Suppressor macrophage (primary cell): ENCODE measurements at regions not wholly inside any gene's neighbourhood (a gene's known extent, or its start where the extent isn't known, plus 50 kb on each side); places are given as distances from the start of the nearest gene placed in this dataset.
"Not testable (repeated sequence)": the region's sequence is repeated elsewhere in the genome, so short reads cannot be mapped to it uniquely, and the experiment has no call there.

Source experiments
- DNase-seq, 4 experiments: peaks; one replicate each; pipeline ENCODE4 v3.0.0-alpha.2; 2020 to 2022

DNA sequence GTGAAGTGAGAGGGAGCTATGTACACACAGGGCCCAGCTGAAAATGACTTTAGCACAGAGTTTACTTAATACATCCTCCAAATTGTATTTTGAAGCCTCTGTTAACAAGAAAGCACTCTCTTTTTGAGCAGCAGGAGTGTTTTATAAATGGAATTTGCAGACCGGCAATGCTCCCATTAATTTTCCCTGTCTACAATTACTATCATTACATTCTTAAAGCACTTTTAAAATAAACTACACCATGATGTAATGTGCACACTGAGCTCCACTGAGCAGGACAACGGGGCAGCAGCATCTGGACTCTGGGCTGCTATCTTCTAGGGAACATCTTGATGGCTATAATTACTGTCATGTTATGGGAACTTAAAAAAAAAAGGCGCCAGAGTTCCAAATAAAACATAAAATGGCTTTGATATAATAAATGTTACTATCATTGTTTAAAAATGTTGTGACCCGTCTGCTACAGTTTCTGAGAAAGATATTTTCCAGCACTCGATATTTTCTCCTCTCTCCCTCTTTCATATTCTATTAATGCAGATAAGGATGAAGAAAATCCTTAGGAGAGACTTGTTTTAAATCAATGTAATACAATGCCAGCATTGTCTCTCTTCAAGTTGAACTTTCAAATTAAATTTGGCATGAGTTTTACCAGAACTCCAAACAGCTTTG, 150.9 kb downstream of the HLX start:
- no peak for DNase-seq

DNA sequence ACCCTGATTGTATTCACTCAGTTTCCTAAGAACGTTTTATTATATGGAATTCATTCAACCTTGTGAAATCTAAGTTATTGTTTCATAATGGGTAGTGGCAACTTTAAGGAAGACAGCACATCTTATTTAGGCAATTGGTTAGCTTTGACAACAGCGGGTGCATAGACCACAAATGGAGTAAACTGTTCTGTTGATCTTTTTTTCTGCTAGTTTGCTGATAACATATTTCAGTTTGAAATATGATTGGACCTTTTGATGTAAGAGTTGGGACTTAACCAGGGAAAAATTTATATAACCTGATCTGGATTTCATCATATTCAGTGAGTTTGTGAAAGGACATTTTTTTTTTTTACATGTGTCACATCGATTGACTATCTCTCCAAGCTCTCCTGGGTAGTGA, 151.7 kb downstream of the HLX start:
- no peak for DNase-seq

DNA sequence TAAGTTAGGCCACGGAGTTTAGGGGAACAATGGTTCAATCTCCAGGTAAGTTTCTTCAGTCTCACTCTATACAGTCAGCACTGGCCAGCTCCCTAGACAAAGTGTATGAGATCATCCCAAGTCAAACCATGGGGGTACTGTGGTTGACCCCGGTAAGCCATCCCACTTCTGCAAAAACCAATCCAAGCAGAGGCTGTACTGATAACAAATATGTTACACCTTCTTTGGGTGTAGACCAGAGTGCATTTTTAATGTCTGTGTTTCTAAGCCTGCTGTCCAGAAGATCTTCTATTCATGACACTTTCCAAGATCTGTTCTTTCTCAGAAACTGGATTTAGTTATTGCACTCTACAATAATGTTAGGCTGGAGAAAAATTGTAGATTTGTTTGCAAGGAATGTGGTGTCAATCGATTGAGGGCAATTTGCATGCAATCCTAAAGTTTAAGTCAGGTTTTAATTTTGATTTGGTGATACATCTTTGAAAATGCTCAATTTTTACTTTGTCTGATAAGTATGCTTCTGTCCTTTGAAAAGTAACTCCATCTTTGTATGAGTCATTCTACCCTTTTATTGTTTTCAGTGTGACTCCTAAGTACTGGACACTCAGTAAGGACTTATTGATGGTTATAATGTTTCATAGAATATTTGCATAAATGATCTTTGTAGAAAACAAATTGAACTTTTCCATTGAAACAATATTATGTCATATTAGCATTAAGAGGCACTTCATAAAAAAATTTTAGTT, 152.4 kb downstream of the HLX start:
- DNase-seq: no peak

DNA sequence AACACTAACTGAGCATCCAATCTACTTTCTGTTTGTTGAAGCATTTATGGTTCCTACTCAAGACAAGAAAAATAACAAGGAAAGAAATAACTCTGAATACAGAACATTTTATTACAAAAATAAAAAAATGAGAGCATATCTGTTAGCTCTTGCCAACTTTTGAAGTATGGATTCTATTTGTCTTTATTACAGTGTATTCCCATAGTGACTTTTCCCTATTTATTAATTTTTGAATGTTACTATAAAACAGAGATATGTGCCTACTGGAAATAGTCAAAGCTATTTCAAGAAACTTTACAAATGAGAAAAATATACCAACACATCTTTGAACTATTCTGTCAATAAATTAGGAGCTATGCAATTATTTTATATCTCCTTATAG, 153.0 kb downstream of the HLX start:
- no peak for DNase-seq

DNA sequence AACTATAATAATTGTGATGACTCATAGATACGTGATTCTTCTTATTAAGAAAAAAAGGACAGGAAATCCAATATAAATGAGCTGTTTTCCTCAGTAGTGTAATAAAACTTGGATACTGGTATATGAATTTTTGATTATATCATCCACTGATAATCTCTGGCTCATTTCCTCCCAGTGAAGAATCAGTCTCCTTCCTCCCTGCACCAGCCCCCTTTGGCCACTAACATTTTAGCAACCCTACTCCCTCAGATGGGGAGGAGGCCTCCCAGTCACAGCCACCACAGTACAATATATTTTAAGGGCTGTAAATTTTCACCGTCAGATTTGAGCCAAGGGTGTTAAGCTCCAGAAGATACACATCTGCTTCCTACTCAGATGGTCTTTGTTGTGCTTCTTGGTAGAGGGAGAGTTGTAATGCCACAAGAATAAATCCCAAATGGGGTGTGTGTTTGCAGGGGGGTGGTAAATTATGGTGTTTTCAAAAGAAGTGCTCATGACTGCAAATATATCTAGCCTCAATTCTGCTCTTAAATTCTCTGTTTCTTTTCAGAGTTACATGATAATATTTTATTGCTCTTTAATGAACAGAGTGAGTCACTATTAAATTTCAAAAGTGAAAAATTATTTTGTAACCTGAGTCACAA, 153.5 kb downstream of the HLX start:
- no peak for DNase-seq

DNA sequence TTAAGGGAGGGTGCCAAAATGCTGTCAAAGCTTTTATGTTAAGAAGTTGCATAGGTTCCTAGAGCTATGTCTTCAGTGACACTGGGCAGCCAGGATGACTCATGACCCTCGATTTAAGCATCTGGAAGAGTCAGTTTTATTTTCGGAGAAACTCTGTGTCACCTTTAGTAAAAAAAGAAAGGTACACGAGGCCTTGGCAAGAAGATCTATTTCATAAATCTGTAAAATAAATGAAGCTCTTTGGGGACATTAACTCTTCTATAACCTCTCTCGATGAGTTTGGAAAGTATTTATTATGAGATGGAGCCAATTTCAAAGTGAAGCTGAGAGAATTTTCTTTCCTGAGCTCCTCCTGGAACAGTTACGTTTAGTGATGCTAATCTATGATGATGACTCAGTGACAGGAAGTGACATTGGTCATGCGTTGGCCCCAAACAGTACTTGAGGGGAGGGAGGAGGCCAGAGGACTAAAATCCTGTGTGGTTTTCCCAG, 156.5 kb downstream of the HLX start:
- peak in 3 of 4 experiments; percentile 20 to 32 (median 31) for DNase-seq

DNA sequence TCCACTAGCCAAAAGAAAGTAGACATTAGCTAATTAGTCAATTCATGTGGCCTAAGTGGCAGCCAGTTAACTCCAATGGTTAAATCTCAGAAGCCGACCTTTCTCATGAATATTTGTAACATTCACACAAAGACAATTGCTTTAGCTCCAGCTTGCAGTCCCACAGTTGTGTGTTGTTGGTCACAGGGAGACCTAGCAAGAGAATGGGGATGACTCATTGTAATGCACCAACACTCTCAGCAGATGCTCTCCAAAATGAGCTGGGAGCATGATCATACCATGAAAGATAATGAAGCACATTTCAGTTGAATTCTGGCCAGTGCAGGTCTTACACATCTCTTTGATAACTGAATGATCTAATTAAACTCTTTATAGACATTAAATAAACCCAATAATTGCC, 160.4 kb downstream of the HLX start:
- DNase-seq: peak in 2 of 4 experiments; percentile 14 to 47

DNA sequence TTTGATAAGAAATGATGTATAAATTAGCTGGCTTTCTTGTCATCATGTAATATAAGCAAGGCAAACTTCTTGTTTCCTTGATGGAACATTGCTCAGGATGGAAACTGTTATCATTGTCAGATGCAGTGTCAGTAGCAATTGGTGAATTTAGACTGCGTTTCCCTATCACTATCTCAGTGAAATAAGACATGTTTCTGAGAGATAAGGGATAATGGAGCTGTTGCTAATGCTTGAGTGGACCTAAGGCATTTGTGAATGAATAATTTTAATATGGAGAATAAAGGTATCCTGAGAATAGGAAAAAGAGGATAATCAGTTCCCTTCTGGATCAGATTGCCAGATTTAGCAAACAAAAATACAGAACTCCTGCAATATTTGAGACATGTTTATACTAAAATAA, 160.9 kb downstream of the HLX start:
- no peak for DNase-seq

DNA sequence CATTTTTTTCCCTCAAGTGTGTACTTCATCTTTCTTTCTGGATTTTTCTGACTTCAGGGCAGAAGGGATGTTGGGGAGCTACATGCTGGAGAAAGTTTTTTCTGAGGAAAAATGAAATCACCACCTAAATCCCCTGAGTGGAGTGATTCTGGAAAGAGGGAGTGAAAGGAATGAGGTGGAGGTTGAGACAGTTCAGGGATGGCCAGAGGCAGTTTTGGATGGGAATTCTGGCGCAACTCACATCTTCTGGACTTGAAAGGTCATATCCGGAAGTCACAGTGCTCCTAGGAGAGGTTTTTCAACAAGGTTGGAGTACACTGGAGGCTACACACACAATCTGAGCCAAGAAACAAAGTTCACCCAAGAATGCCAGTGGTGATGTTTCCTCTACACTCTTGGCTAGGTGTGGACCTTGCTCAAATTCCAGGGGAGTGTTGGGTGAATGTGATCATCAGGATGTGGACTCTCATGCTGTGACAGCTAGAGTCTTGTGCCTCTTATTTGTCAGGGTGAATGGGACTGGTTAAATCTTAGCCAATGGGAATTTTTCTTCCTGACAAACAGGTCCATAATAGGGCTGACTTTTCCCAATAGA, 161.5 kb downstream of the HLX start:
- DNase-seq: no peak

DNA sequence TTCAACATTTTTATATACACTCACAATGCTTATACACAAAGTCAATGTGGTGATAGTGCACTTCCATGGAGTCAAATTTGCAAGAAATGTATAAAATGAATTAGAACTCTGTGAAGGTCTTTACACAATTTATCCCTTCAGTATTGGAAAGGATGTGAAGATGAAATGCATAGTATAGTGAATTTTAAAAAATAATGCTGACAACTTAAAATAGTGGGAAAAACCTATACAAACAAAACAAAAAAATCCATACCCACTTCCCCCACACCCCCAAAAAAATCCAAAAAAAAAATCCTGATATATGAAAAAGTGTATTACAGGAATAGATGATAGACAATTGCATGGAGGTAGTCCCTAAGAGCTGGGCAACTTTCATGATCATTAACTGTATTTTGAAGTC, 165.3 kb downstream of the HLX start:
- no peak for DNase-seq

DNA sequence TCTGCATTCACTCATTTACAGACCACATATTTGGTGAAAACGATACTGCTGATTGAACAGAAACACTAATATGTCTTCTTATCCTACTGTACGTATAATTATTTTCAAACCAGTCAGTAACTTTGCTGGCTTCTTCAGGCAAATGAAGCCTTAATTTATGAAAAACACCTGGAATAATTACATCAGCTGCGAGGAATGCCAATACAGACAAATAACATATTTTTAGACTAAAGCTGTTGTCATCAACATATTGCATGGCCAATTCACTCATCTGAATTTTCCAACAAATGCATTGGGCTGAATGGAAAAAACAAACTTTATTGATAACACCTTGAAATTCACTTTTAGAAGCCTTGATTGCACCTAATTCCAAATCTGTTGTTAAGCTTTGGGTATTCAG, 165.9 kb downstream of the HLX start:
- no peak for DNase-seq

DNA sequence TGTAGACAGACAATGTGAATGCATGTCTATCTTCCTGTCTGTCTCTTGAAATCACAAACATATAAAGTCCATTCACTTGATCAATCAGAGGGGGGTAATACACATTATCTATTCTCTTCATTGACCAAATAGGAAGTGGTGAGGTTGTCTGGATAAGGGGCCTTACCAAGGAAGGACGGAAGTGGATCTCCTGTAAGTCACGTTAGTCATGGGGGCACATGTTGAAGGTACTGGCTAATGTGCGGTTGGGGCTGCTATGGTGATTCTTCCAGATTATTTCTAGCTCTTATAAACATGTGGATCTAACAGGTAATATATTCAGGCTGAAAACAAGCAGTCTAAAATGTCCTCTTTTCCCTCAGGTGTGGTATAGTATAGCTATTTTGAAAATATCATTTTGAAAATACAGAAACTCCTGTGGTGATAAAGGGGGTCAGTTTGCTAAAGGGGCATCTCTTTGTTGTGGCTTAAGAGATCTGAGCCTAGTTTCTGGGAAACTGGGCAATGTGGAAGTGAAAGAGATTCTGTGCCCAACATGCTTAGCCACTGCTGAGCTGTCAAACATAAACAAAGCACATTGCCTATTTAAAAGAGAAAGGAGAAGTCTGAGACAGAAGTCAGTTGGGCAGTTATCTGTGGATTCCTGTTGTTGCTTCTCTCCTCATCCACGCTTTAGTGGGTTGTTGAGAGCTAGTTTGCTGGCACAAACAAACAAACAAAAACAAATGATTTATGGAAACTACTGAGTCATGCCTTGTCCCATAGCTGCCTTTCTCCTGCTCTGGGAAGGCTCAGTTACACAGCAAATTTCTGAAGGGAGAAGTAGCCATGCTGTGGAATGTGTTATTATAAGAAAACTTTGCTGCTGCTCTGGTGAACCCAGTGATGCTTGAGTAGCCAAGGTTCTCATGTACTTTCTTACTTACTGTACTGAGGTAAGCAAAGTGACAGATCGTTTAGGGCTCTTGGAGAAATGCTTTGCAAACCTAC, 166.9 kb downstream of the HLX start:
- peak; percentile 61 to 87 (median 79) for DNase-seq

DNA sequence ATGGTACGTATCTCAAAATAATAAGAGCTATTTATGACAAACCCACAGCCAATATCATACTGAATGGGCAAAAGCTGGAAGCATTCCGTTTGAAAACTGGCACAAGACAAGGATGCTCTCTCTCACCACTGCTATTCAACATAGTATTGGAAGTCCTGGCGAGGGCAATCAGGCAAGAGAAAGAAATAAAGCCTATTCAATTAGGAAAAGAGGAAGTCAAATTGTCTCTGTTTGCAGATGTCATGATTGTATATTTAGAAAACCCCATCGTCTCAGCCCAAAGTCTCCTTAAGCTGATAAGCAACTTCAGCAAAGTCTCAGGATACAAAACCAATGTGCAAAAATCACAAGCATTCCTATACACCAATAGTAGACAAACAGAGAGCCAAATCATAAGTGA, 172.1 kb downstream of the HLX start:
- DNase-seq: not testable (repeated sequence)

DNA sequence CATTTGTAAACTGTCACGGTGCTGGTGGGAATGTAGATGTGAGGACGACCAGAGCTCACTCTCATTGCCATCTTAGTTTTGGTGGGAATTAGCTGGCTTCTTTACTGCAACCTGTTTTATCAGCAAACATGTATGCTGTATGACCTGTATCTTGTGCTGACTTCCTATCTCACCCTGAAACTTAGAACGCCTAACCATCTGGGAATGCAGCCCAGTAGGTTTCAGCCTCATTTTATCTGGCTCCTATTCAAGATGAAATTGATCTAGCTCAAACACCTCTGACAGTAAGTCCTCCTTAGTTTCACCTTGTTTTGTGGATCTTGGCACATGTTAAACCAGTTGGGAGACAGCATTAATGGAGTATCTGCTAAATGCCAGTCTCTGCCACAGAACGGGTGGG, 174.6 kb downstream of the HLX start:
- DNase-seq: no peak

DNA sequence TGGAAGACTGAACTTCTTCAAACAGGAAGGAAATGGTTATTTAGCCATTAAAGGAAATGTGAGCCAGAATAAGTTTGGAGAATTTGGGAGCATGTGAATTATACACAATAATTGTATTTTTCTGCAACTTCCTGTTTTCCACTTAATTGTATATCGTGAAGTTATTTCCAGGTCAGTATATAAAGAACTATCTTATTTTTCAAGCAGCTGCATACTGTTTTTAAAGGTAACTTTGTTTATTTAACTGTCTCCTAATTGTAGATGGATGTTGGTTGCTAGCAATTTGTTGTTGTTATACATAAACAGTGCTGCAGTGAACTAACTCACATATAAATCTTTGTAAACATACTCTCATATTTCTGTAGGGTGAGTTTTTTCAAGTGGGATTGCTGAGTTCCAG, 180.3 kb downstream of the HLX start:
- no peak for DNase-seq

DNA sequence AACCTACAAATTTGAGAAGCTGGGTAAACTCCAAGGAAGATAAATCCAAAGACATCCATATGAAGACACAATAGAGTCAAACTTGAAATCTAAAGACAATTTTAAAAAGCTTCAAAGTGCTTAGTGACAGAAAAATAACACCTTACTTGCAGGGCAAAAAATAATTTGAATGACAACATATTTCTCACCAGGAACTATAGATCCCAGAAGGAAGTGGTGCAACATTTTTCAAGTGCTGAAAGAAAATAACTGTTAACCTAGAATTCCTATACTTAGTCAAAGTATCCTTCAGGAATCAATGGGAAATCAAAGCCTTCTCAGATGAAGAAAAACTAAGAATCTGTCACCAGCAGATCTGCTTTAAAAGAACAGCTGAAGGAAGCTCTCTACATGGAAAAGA, 184.4 kb downstream of the HLX start:
- DNase-seq: no peak

DNA sequence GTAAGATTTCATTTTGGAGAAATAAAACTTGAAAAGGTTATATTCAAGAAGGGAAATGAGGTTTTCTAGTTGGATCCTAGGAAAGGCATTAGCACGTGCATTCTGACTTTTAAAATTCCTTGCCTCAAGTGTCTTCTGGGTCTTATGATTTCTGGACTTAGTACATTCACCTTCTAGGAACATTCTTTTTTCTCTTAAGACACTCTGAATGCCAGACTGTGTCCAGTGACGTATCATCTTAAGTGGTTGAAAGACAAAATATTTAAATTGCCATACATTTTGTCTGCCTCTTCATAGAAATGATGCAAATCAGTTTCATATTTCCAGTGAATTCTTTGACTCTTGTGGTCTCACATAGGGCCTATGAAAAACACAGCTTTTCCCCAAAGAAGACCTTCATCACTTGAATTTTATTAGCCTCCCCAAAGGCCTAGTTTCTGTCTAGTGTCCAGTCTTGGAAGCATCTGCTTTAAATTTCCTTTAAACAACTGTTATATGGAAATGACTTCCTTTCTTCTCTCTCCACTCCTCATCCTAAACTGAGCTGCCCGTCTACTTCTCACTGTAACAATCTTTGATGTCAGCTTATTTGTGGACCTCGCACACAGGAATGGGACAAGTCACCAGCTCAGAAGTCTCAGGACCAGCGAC, 187.2 kb downstream of the HLX start:
- DNase-seq: peak in 1 of 4 experiments; percentile 23

DNA sequence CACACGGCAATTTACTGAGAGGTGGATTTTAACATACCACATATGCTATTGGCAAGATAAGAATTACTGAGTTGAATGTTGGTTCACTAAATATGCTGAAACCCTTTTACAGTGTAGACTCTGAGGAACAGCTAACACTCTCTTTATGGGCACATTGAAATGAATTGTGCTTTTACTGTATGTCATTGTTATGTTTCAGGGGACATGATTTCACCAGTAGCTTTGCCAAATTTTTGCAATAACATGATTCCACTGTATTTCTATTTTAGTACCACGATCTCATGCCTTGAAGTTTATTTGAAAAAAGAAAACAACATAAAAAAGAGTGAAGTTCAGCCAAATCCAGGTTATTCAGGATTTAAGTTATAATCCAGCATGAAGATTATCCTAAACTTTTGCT, 188.5 kb downstream of the HLX start:
- no peak for DNase-seq

DNA sequence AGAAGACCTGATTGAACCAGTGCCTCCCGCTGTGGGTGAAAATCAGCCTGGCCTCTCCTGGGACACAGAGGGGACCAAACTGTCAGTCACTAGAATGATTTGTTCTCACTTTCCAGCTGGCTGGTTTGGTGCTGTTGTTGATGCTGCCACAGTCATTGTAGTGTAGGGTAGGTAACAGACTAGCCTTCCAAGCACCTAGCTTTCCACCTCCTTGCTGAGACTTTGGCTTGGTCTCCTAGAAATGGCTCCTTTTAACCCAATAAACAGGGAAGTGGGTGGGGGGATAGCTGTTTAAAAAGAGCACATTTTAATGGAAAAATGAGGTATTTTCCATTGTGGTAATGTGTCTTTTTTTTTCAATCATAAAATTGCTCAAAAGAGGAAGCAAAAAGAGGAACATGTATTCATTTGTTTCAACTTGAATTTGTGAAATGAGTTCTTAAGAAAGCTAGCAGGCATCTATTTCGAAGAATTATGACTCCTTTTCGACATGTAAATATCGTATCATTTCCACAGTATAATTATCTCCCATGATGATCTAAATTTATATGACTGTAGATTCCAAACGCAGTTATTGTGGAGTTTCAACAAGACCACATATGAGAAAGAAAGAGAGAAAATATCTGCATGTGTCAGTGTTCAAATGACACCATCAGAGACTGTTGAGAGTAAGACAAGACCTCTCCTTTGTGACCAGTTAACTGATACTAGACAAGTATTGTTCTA, 190.1 kb downstream of the HLX start:
- DNase-seq: peak; percentile 47 to 89 (median 68)

DNA sequence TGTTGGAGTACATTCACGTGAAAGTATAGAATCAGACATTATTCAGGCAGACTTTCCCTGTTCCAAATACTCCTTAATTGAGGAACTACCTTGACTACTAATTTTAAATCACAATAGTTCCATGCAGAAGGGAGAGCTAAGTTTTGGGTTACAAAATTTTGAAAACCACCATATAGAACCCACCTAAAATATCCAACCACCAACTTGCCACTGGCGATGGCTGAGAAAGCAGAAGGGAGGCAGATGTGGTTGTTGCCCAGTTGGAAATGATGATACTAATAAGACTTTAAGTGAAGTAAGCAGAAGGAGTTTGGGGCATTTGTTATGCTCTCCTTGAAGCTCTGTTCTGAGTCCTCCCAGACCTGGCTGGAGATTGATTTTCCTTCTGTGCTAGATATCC, 190.7 kb downstream of the HLX start:
- peak in 2 of 4 experiments; percentile 27 to 39 for DNase-seq

DNA sequence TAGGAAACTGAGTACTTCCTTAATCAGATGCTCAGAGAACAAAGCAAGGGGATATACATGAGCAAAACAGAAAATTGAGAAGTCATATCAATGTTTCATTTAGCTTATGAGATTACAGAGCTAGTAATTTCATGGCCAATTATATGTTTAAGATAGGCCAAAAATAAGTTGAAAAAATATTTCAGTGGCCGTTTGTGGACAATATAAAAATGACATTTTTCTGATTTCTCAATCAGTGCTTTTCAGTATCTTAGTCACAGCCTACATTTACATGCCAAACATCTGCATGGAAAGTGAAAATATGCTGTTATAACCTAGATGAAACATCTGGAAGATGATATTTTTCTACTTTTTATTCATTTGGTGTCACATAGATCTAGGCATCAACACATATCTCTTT, 192.5 kb downstream of the HLX start:
- peak in 2 of 4 experiments; percentile 29 to 36 for DNase-seq
